ENCODE measurements at regions not wholly inside any gene's neighbourhood (a gene's known extent, or its start where the extent isn't known, plus 50 kb on each side); places are given as distances from the start of the nearest gene placed in this dataset.

GRCh38 chr3:110272525-110272924 lies 799.1 kb upstream of the NECTIN3 start:
- H3T11ph ChIP-seq (ENCODE audit: low read length), result no peak overlapping the region
- no peaks in the 10 kb centered on the region for H3K27me3 ChIP-seq (ENCODE audit: insufficient read depth, low read length)
- no peak for TF ChIP-seq CTCF (conservative IDR thresholded peaks at IDR 0.05)
- no peaks in the 10 kb centered on the region for H3K36me3 Mint-ChIP-seq (ENCODE audit: insufficient read depth in 1 of 3, low read depth in 3 of 3)
- H3K27ac Mint-ChIP-seq, result peak overlapping the region; percentile 13 to 29 (median 16); a peak in 4 of 7 replicates
- H3K4me1 ChIP-seq (ENCODE audit: insufficient read depth, low read length), result peaks cover 3% of the 10 kb centered on the region; the same call in 1 of the 2 replicates
- H3K23me2 ChIP-seq (ENCODE audit: insufficient read length, low read depth, low read length, poor library complexity, severe bottlenecking), result no peaks in the 10 kb centered on the region
- no peak overlapping the region for H3K23ac ChIP-seq (ENCODE audit: insufficient read length, low read depth, low read length)
- no peak overlapping the region for H2BK15ac ChIP-seq (ENCODE audit: low read depth, low read length)
- H3K14ac ChIP-seq (ENCODE audit: insufficient read depth, low read length), result no peak overlapping the region
- H2BK5ac ChIP-seq (ENCODE audit: insufficient read length, low read length), result no peak overlapping the region
- no peak overlapping the region for H2AFZ ChIP-seq (ENCODE audit: low read length)
- H3K79me1 ChIP-seq (ENCODE audit: insufficient read depth, low read depth, low read length, poor library complexity, severe bottlenecking), result no peaks in the 10 kb centered on the region
- no peak overlapping the region for H3K56ac ChIP-seq (ENCODE audit: insufficient read length, low read depth, low read length)
- no peak overlapping the region for H4K8ac ChIP-seq (replicated peaks; ENCODE audit: insufficient read length, low read depth, low read length)
- no peaks in the 10 kb centered on the region for H3K27me3 Mint-ChIP-seq (ENCODE audit: low read depth)
- H3K4ac ChIP-seq (ENCODE audit: low read depth, low read length), result no peak overlapping the region
- no peaks in the 10 kb centered on the region for H3K9me3 Mint-ChIP-seq
- no peak overlapping the region for H4K91ac ChIP-seq (ENCODE audit: insufficient read length, low read depth, low read length)
- H2BK120ac ChIP-seq (ENCODE audit: low read depth, low read length, poor library complexity, severe bottlenecking), result no peak overlapping the region
- no peaks in the 10 kb centered on the region for H3K9me3 ChIP-seq (ENCODE audit: control insufficient read depth, low read depth, low read length)
- no peak for DNase-seq
- no peak overlapping the region for H4K5ac ChIP-seq (ENCODE audit: insufficient read length, low read depth, low read length)
- no peak overlapping the region for H3K27ac ChIP-seq (ENCODE audit: insufficient read length, low read depth, low read length)
- no peaks in the 10 kb centered on the region for H3K79me2 ChIP-seq (ENCODE audit: insufficient read depth, low read length)
- no peak overlapping the region for H2BK20ac ChIP-seq (ENCODE audit: low read depth, low read length, poor library complexity, severe bottlenecking)
- no peak overlapping the region for H3K18ac ChIP-seq (ENCODE audit: insufficient read length, low read depth, low read length)
- no peak overlapping the region for H3K4me2 ChIP-seq (ENCODE audit: insufficient read depth, insufficient read length, low read length)
- no peak overlapping the region for H3K9ac ChIP-seq (ENCODE audit: extremely low read depth, insufficient read length, low read length)
- H3K4me1 Mint-ChIP-seq, result peaks cover 14 to 15% of the 10 kb centered on the region in 2 experiments
- H4K20me1 ChIP-seq (ENCODE audit: control insufficient read depth, insufficient read depth, insufficient read length), result no peaks in the 10 kb centered on the region
- no CpG with 5 or more reads among the region's 6 CpGs for WGBS (ENCODE audit: extremely low coverage, insufficient read length, low lambda C conversion rate)
- H2BK12ac ChIP-seq (ENCODE audit: insufficient read length, low read depth, low read length), result no peak overlapping the region
- H3K4me3 Mint-ChIP-seq, result peak overlapping the region in 1 of 2 experiments; percentile 35; a peak in 1 of 5 replicates
- no peak overlapping the region for H2AK5ac ChIP-seq (ENCODE audit: insufficient read length, low read length)

Data from H9 (cell line).